ENCODE measurements at regions not wholly inside any gene's neighbourhood (a gene's known extent, or its start where the extent isn't known, plus 50 kb on each side); places are given as distances from the start of the nearest gene placed in this dataset.

DNA sequence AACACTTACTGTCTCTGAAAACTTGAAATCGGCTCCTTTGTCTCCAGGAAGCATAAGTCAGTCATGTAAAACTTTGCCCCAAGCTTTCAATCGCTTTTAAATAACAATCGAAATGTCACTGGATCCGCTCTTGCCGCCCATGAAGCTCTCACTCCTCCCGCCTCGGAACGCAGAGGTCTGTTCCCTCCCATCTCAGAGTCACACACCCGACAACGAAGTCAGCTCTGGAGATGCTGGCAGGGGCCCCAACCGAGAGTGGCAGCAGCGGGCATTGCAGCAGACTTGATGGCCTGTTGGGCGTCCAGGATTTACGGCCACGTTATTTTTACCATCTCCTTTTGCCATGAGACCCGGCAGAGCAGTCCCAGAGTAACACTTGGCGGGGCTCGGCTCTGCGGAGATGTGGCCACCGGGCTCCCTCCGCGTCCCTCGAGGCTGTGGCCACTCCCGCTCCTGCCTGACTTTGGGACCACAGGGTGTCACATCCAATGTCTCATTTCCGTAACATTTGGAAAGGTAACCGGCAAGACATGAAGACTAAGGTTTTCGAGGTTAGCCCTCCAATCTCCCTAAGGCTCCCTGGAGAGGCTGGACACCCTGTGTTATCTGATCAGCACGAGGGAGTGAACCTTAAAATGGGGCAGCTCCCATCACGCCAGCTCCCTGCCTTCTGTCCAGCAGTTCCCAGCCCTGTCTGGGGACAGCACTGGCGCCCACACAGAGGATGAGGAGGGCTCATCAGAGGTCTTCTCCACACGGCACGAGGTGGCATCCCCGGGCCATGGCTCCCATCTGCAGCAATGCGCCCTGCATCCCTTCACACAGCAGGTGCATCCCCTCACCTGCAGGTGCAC lies 62.8 kb upstream of the ADGRA1 start:
- no peak for TF ChIP-seq EZH2 (IDR thresholded peaks at IDR 0.05; ENCODE audit: borderline replicate concordance)
- TF ChIP-seq EZH2phosphoT487 (IDR thresholded peaks at IDR 0.05; ENCODE audit: low read depth, severe bottlenecking, unreplicated experiment), result no peak

All from hepatocyte (in vitro differentiated cells).